ENCODE measurements at regions not wholly inside any gene's neighbourhood (a gene's known extent, or its start where the extent isn't known, plus 50 kb on each side); places are given as distances from the start of the nearest gene placed in this dataset.

- intact Hi-C loops (cut with DNase I; ENCODE audit: low total_unique reads), result no loop called here
- no peak for DNase-seq (ENCODE audit: low spot score in 2 of 2)
Measured at GRCh38 chr3:46129588-46130272, 78.4 kb downstream of the CCR1 start.

GRCh38 chr3:46127503-46127902 lies 80.6 kb downstream of the CCR1 start:
- no peak for TF ChIP-seq CTCF (IDR thresholded peaks at IDR 0.05)
- no peak for TF ChIP-seq POLR2A (IDR thresholded peaks at IDR 0.05)
- DNase-seq (ENCODE audit: low spot score in 2 of 2), result no peak
- no peak overlapping the region for H3K4me3 ChIP-seq (ENCODE audit: low read depth, poor library complexity, severe bottlenecking)
- intact Hi-C loops (cut with DNase I; ENCODE audit: low total_unique reads), result no loop called here
- WGBS, 2 donors, result 94 to 97% methylated on average over 1 of the region's 1 CpG

More at GRCh38 chr3:46129588-46130272, 78.4 kb downstream of the CCR1 start:
- TF ChIP-seq POLR2A (IDR thresholded peaks at IDR 0.05) (no peak), CTCF (IDR thresholded peaks at IDR 0.05) (no peak)
- H3K4me3 ChIP-seq (ENCODE audit: low read depth, poor library complexity, severe bottlenecking), result no peak overlapping the region
- 54 to 64% methylated on average over 3 of the region's 3 CpGs for WGBS, 2 donors

- TF ChIP-seq POLR2A (IDR thresholded peaks at IDR 0.05), result no peak
- no peak for TF ChIP-seq CTCF (IDR thresholded peaks at IDR 0.05)
- WGBS, 2 donors, result 58 to 63% methylated on average over 6 of the region's 6 CpGs
- no peak overlapping the region for H3K4me3 ChIP-seq (ENCODE audit: low read depth, poor library complexity, severe bottlenecking)
- intact Hi-C loops (cut with DNase I; ENCODE audit: low total_unique reads), result no loop called here
- DNase-seq (ENCODE audit: low spot score in 2 of 2), result peak in 1 of 2 donors; percentile 40
Measured at GRCh38 chr3:46124216-46125177, 83.6 kb downstream of the CCR1 start.

GRCh38 chr3:46123646-46124045 lies 84.5 kb downstream of the CCR1 start:
- TF ChIP-seq CTCF (IDR thresholded peaks at IDR 0.05), result no peak
- no peak for TF ChIP-seq POLR2A (IDR thresholded peaks at IDR 0.05)
- DNase-seq (ENCODE audit: low spot score in 2 of 2), result no peak
- 90 to 94% methylated on average over 3 of the region's 3 CpGs for WGBS, 2 donors
- no peak overlapping the region for H3K4me3 ChIP-seq (ENCODE audit: low read depth, poor library complexity, severe bottlenecking)
- intact Hi-C loops (cut with DNase I; ENCODE audit: low total_unique reads), result no loop called here

- DNase-seq (ENCODE audit: low spot score in 2 of 2), result no peak
- 60 to 69% methylated on average over 2 of the region's 2 CpGs for WGBS, 2 donors
- H3K4me3 ChIP-seq (ENCODE audit: low read depth, poor library complexity, severe bottlenecking), result no peak overlapping the region
- intact Hi-C loops (cut with DNase I; ENCODE audit: low total_unique reads), result no loop called here
- TF ChIP-seq POLR2A (IDR thresholded peaks at IDR 0.05) (no peak), CTCF (IDR thresholded peaks at IDR 0.05) (no peak)
Measured at GRCh38 chr3:46122091-46122490, 86.0 kb downstream of the CCR1 start.
